ENCODE measurements at regions not wholly inside any gene's neighbourhood (a gene's known extent, or its start where the extent isn't known, plus 50 kb on each side); places are given as distances from the start of the nearest gene placed in this dataset.

DNA sequence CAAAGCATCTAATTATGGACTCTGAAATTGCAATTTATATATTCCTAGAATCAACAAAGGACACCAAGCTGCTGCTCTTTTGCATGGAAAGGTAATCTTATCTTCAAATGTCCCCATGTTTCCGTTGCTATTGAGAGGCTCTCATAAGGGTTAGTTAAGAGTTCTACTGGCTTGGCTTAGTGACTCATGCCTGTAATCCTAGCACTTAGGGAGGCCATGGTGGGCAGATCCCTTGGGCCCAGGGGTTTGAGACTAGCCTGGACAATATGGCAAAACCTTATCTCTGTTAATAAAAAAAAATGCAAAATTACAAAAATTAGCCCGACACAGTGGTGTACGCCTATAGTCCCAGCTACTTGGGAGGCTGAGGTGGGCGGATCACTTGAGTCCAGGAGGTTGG lies 93.4 kb upstream of the RAPGEF2 start:
- Histone ChIP-seq H3K4me3 (ENCODE audit: low read depth, low read length) (no peak overlapping the region), H3K9me3 (ENCODE audit: control insufficient read depth, insufficient read depth, low read depth, low read length) (no peaks in the 10 kb centered on the region), H3K4me1 (ENCODE audit: control insufficient read depth, insufficient read depth, low read length) (no peaks in the 10 kb centered on the region), H3K36me3 (ENCODE audit: control insufficient read depth in 2 of 2, insufficient read depth in 1 of 2, low read length in 2 of 2) (no peaks in the 10 kb centered on the region), H3K27ac (ENCODE audit: extremely low read depth, low read depth, low read length) (no peak overlapping the region)
- CTCF ChIA-PET = interaction anchor here (0.7 kb wide), 1 partner anchor 279 kb away, joined by 3 read pairs; no protein-coding TSS in a partner anchor
- POLR2A ChIA-PET = no interaction called here
- peak; percentile 68; the same call in 1 of the 2 replicates for TF ChIP-seq ZBTB48 (tag by site-specific recombination; IDR thresholded peaks at IDR 0.05)
- 0 out of 2 replicates have a peak, but pooled peaks have one; percentile 24 for TF ChIP-seq GLIS2 (tag by site-specific recombination; IDR thresholded peaks at IDR 0.05)
- TF ChIP-seq ZNF157 (tag by site-specific recombination; IDR thresholded peaks at IDR 0.05) = no peak
- peak; percentile 48; the same call in 1 of the 2 replicates for TF ChIP-seq SP7 (tag by site-specific recombination; IDR thresholded peaks at IDR 0.05)
- TF ChIP-seq ZBTB17 (tag by site-specific recombination; IDR thresholded peaks at IDR 0.05) = no peak
- no peak for TF ChIP-seq ZNF366 (tag by site-specific recombination; conservative IDR thresholded peaks at IDR 0.05)
- TF ChIP-seq ZNF549 (tag by site-specific recombination; IDR thresholded peaks at IDR 0.05) = no peak
- TF ChIP-seq ZNF544 (tag by site-specific recombination; IDR thresholded peaks at IDR 0.05) = no peak
- TF ChIP-seq, protein P1, sequence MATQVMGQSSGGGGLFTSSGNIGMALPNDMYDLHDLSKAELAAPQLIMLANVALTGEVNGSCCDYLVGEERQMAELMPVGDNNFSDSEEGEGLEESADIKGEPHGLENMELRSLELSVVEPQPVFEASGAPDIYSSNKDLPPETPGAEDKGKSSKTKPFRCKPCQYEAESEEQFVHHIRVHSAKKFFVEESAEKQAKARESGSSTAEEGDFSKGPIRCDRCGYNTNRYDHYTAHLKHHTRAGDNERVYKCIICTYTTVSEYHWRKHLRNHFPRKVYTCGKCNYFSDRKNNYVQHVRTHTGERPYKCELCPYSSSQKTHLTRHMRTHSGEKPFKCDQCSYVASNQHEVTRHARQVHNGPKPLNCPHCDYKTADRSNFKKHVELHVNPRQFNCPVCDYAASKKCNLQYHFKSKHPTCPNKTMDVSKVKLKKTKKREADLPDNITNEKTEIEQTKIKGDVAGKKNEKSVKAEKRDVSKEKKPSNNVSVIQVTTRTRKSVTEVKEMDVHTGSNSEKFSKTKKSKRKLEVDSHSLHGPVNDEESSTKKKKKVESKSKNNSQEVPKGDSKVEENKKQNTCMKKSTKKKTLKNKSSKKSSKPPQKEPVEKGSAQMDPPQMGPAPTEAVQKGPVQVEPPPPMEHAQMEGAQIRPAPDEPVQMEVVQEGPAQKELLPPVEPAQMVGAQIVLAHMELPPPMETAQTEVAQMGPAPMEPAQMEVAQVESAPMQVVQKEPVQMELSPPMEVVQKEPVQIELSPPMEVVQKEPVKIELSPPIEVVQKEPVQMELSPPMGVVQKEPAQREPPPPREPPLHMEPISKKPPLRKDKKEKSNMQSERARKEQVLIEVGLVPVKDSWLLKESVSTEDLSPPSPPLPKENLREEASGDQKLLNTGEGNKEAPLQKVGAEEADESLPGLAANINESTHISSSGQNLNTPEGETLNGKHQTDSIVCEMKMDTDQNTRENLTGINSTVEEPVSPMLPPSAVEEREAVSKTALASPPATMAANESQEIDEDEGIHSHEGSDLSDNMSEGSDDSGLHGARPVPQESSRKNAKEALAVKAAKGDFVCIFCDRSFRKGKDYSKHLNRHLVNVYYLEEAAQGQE (tag by site-specific recombination; IDR thresholded peaks at IDR 0.05) = no peak

DNA sequence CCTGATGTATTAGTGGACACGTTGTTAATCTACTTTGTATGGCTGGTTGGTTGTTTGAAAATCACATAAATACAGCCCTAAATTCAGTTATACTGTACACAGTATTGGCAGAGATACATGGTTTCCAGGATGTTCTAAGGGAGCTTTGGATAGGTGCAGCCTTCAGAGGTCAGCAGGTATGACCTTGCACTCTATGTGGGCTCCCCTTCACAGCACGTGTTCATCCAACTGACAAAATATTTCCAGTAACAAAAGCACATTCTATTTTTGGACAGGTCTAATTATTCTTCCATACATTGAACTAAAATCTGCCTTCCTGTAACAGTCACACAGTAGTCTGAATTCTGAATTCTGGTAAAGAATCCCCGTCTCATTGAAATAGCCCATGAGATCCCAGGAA lies 92.8 kb upstream of the RAPGEF2 start:
- CTCF ChIA-PET = interaction anchor here (0.7 kb wide), 1 partner anchor 280 kb away, joined by 3 read pairs; no protein-coding TSS in a partner anchor
- H3K27ac ChIP-seq (ENCODE audit: extremely low read depth, low read depth, low read length) = no peak overlapping the region

DNA sequence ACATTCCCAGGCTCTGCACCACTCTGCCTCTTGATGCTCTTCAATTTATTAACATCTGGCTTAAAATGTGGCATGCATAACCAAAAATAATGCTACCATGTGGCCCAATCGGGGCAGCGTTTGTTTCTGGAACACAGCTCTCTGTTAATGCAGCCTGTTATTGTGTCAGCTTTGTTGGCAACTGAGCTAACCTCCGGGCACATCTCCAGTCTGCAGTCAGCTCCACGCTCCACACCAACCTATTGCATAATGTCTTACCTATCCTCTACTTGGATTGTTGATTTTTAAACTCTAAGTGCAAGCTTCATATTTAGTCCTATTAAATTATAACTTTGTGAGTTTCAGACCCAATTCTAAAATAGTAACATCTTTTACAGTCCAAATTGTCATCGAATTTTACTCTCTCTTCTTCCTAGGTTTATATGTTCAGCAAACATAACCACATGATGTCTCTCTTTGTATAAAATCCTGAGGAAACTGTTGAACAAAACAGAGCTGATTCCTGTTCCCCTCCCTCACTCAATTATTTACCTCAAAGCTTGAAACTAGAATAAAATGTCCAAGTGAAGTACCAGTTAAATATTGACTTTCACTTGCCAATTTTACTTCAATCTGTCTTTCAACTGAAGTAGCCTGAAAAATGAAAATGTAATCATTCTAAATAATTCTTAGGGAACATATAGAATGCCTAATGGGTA lies 92.2 kb upstream of the RAPGEF2 start:
- TF ChIP-seq ZNF114 (tag by site-specific recombination; IDR thresholded peaks at IDR 0.05) (no peak), ZNF626 (tag by site-specific recombination; IDR thresholded peaks at IDR 0.05) (no peak), WT1 (tag by site-specific recombination; IDR thresholded peaks at IDR 0.05) (no peak), ZNF777 (tag by site-specific recombination; IDR thresholded peaks at IDR 0.05; ENCODE audit: borderline replicate concordance) (no peak), ZNF248 (tag by site-specific recombination; IDR thresholded peaks at IDR 0.05) (no peak), ZBTB17 (tag by site-specific recombination; IDR thresholded peaks at IDR 0.05) (peak; percentile 38; the same call in 1 of the 2 replicates), ZNF394 (tag by site-specific recombination; IDR thresholded peaks at IDR 0.05; ENCODE audit: borderline replicate concordance) (no peak), ZNF660 (tag by site-specific recombination; IDR thresholded peaks at IDR 0.05) (no peak)
- Histone ChIP-seq H3K9me3 (ENCODE audit: control insufficient read depth, insufficient read depth, low read depth, low read length) (no peaks in the 10 kb centered on the region), H3K36me3 (ENCODE audit: control insufficient read depth in 2 of 2, insufficient read depth in 1 of 2, low read length in 2 of 2) (no peaks in the 10 kb centered on the region), H3K4me3 (ENCODE audit: low read depth, low read length) (no peak overlapping the region), H3K4me1 (ENCODE audit: control insufficient read depth, insufficient read depth, low read length) (no peaks in the 10 kb centered on the region; the same call in 1 of the 2 replicates), H3K27ac (ENCODE audit: extremely low read depth, low read depth, low read length) (no peak overlapping the region)
- ChIA-PET POLR2A (no interaction called here), CTCF (interaction anchor here (0.7 kb wide), 1 partner anchor 181 kb away, joined by 3 read pairs; no protein-coding TSS in a partner anchor)

More for the DNA sequence above, 92.8 kb upstream of the RAPGEF2 start:
- Histone ChIP-seq H3K4me3 (ENCODE audit: low read depth, low read length) (no peak overlapping the region), H3K9me3 (ENCODE audit: control insufficient read depth, insufficient read depth, low read depth, low read length) (no peaks in the 10 kb centered on the region), H3K4me1 (ENCODE audit: control insufficient read depth, insufficient read depth, low read length) (no peaks in the 10 kb centered on the region; the same call in 1 of the 2 replicates), H3K36me3 (ENCODE audit: control insufficient read depth in 2 of 2, insufficient read depth in 1 of 2, low read length in 2 of 2) (no peaks in the 10 kb centered on the region)
- POLR2A ChIA-PET = no interaction called here
- TF ChIP-seq, protein P2, sequence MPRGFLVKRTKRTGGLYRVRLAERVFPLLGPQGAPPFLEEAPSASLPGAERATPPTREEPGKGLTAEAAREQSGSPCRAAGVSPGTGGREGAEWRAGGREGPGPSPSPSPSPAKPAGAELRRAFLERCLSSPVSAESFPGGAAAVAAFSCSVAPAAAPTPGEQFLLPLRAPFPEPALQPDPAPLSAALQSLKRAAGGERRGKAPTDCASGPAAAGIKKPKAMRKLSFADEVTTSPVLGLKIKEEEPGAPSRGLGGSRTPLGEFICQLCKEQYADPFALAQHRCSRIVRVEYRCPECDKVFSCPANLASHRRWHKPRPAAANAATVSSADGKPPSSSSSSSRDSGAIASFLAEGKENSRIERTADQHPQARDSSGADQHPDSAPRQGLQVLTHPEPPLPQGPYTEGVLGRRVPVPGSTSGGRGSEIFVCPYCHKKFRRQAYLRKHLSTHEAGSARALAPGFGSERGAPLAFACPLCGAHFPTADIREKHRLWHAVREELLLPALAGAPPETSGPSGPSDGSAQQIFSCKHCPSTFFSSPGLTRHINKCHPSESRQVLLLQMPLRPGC (tag by site-specific recombination; IDR thresholded peaks at IDR 0.05) = no peak
- TF ChIP-seq ZBTB1 (tag by site-specific recombination; IDR thresholded peaks at IDR 0.05) (no peak), SCRT2 (tag by site-specific recombination; IDR thresholded peaks at IDR 0.05) (no peak), ZNF214 (tag by site-specific recombination; IDR thresholded peaks at IDR 0.05; ENCODE audit: borderline replicate concordance) (no peak), ZNF433 (tag by site-specific recombination; IDR thresholded peaks at IDR 0.05; ENCODE audit: low read depth) (no peak), ZNF76 (tag by site-specific recombination; IDR thresholded peaks at IDR 0.05; ENCODE audit: borderline replicate concordance, low read depth) (no peak), ZNF501 (tag by site-specific recombination; IDR thresholded peaks at IDR 0.05) (no peak), ZSCAN16 (tag by site-specific recombination; IDR thresholded peaks at IDR 0.05) (no peak), ZIC2 (tag by site-specific recombination; IDR thresholded peaks at IDR 0.05) (no peak), BCL11B (tag by site-specific recombination; IDR thresholded peaks at IDR 0.05; ENCODE audit: low read depth) (no peak), ZNF37A (tag by site-specific recombination; IDR thresholded peaks at IDR 0.05) (no peak), PRDM1 (tag by site-specific recombination; IDR thresholded peaks at IDR 0.05) (no peak), ZNF140 (tag by site-specific recombination; IDR thresholded peaks at IDR 0.05) (no peak), ZNF416 (tag by site-specific recombination; IDR thresholded peaks at IDR 0.05) (no peak)
